VCaP (cell line): ENCODE measurements at regions not wholly inside any gene's neighbourhood (a gene's known extent, or its start where the extent isn't known, plus 50 kb on each side); places are given as distances from the start of the nearest gene placed in this dataset.

Source experiments
- H3K27ac ChIP-seq: fragments of 450-650 bp; 2 replicates; pipeline ENCODE4 v1.5.1; 2017
- CTCF ChIP-seq: fragments of 450-650 bp; conservative IDR thresholded peaks from 2 replicates; pipeline ENCODE4 v1.5.1; 2017; ENCODE audit warnings: mild to moderate bottlenecking, moderate library complexity

GRCh38 chr13:29943686-29944085, 93.3 kb upstream of the UBL3 start:
- no peak for TF ChIP-seq CTCF
- no peak overlapping the region for H3K27ac ChIP-seq

- TF ChIP-seq CTCF = no peak
- no peak overlapping the region for H3K27ac ChIP-seq
These were observed 92.9 kb upstream of the UBL3 start for GRCh38 chr13:29943273-29943672.

GRCh38 chr13:29940715-29941114, 90.3 kb upstream of the UBL3 start:
- TF ChIP-seq CTCF = no peak
- no peak overlapping the region for H3K27ac ChIP-seq

GRCh38 chr13:29939158-29939557, 88.7 kb upstream of the UBL3 start:
- no peak overlapping the region for H3K27ac ChIP-seq
- TF ChIP-seq CTCF = no peak

GRCh38 chr13:29937841-29938240, 87.4 kb upstream of the UBL3 start:
- no peak for TF ChIP-seq CTCF
- H3K27ac ChIP-seq = no peak overlapping the region

- TF ChIP-seq CTCF = no peak
- H3K27ac ChIP-seq = no peak overlapping the region
These were observed 87.0 kb upstream of the UBL3 start for GRCh38 chr13:29937379-29937778.

- TF ChIP-seq CTCF = no peak
- no peak overlapping the region for H3K27ac ChIP-seq
These were observed 86.5 kb upstream of the UBL3 start for GRCh38 chr13:29936956-29937355.
